ENCODE measurements at regions not wholly inside any gene's neighbourhood (a gene's known extent, or its start where the extent isn't known, plus 50 kb on each side); places are given as distances from the start of the nearest gene placed in this dataset.

DNA sequence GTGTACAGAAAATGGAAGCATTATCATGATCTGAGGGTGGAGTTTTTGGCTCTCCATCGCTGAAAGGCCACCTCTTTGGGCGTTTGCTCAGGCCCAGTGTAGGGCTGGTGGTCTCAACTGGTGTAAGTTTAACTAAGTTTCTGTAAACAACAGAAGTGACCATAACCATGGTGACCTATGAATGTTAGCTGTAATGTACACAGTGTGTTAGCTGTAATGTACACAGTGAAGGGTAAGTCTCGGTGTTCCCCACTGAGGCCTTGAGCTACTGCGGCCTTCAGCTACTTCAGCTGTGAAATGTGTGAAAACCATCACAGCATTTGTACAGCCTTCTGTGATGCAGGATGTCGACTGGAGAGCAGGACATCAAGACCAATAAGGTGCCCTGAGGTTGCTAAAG is 185.2 kb downstream of the MYLK4 start:
- TF ChIP-seq CTCF (IDR thresholded peaks at IDR 0.05) (no peak), EP300 (IDR thresholded peaks at IDR 0.05) (no peak), POLR2A (IDR thresholded peaks at IDR 0.05) (no peak), POLR2AphosphoS5 (IDR thresholded peaks at IDR 0.05) (no peak)

All from gastroesophageal sphincter (tissue), 3 donors.